T-helper 2 cell treated with Interferon-gamma antibody and Interleukin-4, amounts not matched to agents 5 μg/mL and 100 μg/mL, for 36 hours (primary cell): ENCODE measurements at regions not wholly inside any gene's neighbourhood (a gene's known extent, or its start where the extent isn't known, plus 50 kb on each side); places are given as distances from the start of the nearest gene placed in this dataset.
A peak's percentile ranks its signal among the peaks of the same experiment; 100 is the strongest.
"Not testable (repeated sequence)": the region's sequence is repeated elsewhere in the genome, so short reads cannot be mapped to it uniquely, and the experiment has no call there.

Experiments
- DNase-seq: peaks from one replicate; pipeline ENCODE4 v3.0.0; 2021; ENCODE audit warnings: low spot score
- H3K27ac Mint-ChIP-seq: one replicate; pipeline ENCODE4 v1.8.0; 2021; ENCODE audit warnings: mild to moderate bottlenecking, mixed read lengths
- H3K27me3 Mint-ChIP-seq: one replicate; pipeline ENCODE4 v1.8.0; 2021; ENCODE audit warnings: low read depth, mixed read lengths
- H3K36me3 Mint-ChIP-seq: one replicate; pipeline ENCODE4 v1.8.0; 2021; ENCODE audit warnings: low read depth, mixed read lengths
- H3K4me1 Mint-ChIP-seq: one replicate; pipeline ENCODE4 v1.8.0; 2021; ENCODE audit warnings: low read depth, mixed read lengths
- H3K4me3 Mint-ChIP-seq: one replicate; pipeline ENCODE4 v1.8.0; 2022; ENCODE audit warnings: mild to moderate bottlenecking, moderate library complexity, mixed read lengths
- H3K9me3 Mint-ChIP-seq: one replicate; pipeline ENCODE4 v1.8.0; 2021; ENCODE audit warnings: mixed read lengths

GRCh38 chr15:22180611-22181010 is 100.3 kb downstream of the OR4M2 start:
- H3K9me3 Mint-ChIP-seq, H3K27ac Mint-ChIP-seq: not testable (repeated sequence)

GRCh38 chr15:22184678-22185077 is 104.4 kb downstream of the OR4M2 start:
- H3K4me3 Mint-ChIP-seq, H3K4me1 Mint-ChIP-seq: not testable (repeated sequence)

More at GRCh38 chr15:22180611-22181010, 100.3 kb downstream of the OR4M2 start:
- H3K27me3 Mint-ChIP-seq, H3K4me3 Mint-ChIP-seq, H3K36me3 Mint-ChIP-seq, DNase-seq, H3K4me1 Mint-ChIP-seq: not testable (repeated sequence)

GRCh38 chr15:22186846-22187532 is 106.7 kb downstream of the OR4M2 start:
- H3K4me3 Mint-ChIP-seq, H3K27ac Mint-ChIP-seq, H3K9me3 Mint-ChIP-seq, H3K4me1 Mint-ChIP-seq, H3K36me3 Mint-ChIP-seq, DNase-seq, H3K27me3 Mint-ChIP-seq: not testable (repeated sequence)

More at GRCh38 chr15:22184678-22185077, 104.4 kb downstream of the OR4M2 start:
- not testable (repeated sequence) for H3K9me3 Mint-ChIP-seq, H3K36me3 Mint-ChIP-seq, DNase-seq, H3K27ac Mint-ChIP-seq, H3K27me3 Mint-ChIP-seq

- not testable (repeated sequence) for H3K4me1 Mint-ChIP-seq, H3K36me3 Mint-ChIP-seq, H3K27ac Mint-ChIP-seq, DNase-seq, H3K4me3 Mint-ChIP-seq, H3K27me3 Mint-ChIP-seq, H3K9me3 Mint-ChIP-seq
Measured at GRCh38 chr15:22191818-22192217, 111.5 kb downstream of the OR4M2 start.

- not testable (repeated sequence) for H3K27me3 Mint-ChIP-seq, H3K4me3 Mint-ChIP-seq, H3K4me1 Mint-ChIP-seq, H3K27ac Mint-ChIP-seq, DNase-seq, H3K36me3 Mint-ChIP-seq, H3K9me3 Mint-ChIP-seq
Measured at GRCh38 chr15:22194739-22195617, 114.7 kb downstream of the OR4M2 start.

GRCh38 chr15:22196423-22196822 is 116.1 kb downstream of the OR4M2 start:
- H3K36me3 Mint-ChIP-seq, H3K4me3 Mint-ChIP-seq, H3K9me3 Mint-ChIP-seq, DNase-seq, H3K27ac Mint-ChIP-seq, H3K27me3 Mint-ChIP-seq, H3K4me1 Mint-ChIP-seq: not testable (repeated sequence)

- not testable (repeated sequence) for H3K27me3 Mint-ChIP-seq, DNase-seq, H3K4me1 Mint-ChIP-seq, H3K27ac Mint-ChIP-seq, H3K4me3 Mint-ChIP-seq, H3K9me3 Mint-ChIP-seq, H3K36me3 Mint-ChIP-seq
Measured at GRCh38 chr15:22200417-22200816, 120.1 kb downstream of the OR4M2 start.

- H3K4me3 Mint-ChIP-seq, H3K4me1 Mint-ChIP-seq, H3K36me3 Mint-ChIP-seq, H3K9me3 Mint-ChIP-seq, H3K27me3 Mint-ChIP-seq, DNase-seq, H3K27ac Mint-ChIP-seq: not testable (repeated sequence)
Measured at GRCh38 chr15:22201993-22202659, 121.8 kb downstream of the OR4M2 start.

GRCh38 chr15:22203208-22203607 is 122.9 kb downstream of the OR4M2 start:
- not testable (repeated sequence) for H3K9me3 Mint-ChIP-seq

GRCh38 chr15:22209086-22209485 is 128.8 kb downstream of the OR4M2 start:
- H3K36me3 Mint-ChIP-seq, H3K27ac Mint-ChIP-seq, DNase-seq, H3K9me3 Mint-ChIP-seq, H3K4me3 Mint-ChIP-seq, H3K27me3 Mint-ChIP-seq, H3K4me1 Mint-ChIP-seq: not testable (repeated sequence)

More at GRCh38 chr15:22203208-22203607, 122.9 kb downstream of the OR4M2 start:
- not testable (repeated sequence) for H3K36me3 Mint-ChIP-seq, H3K4me3 Mint-ChIP-seq, H3K27ac Mint-ChIP-seq, H3K4me1 Mint-ChIP-seq, H3K27me3 Mint-ChIP-seq, DNase-seq

- DNase-seq, H3K36me3 Mint-ChIP-seq, H3K9me3 Mint-ChIP-seq, H3K27me3 Mint-ChIP-seq, H3K4me3 Mint-ChIP-seq: not testable (repeated sequence)
- Mint-ChIP-seq H3K4me1 (peaks cover 24% of the 10 kb centered on the region), H3K27ac (peak overlapping the region; percentile 64)
Measured at GRCh38 chr15:22222596-22222995, 142.3 kb downstream of the OR4M2 start.

- H3K36me3 Mint-ChIP-seq = no peaks in the 10 kb centered on the region
- peaks cover 24% of the 10 kb centered on the region for H3K4me1 Mint-ChIP-seq
- no peak for DNase-seq
- H3K27ac Mint-ChIP-seq = peak overlapping the region; percentile 1
- H3K9me3 Mint-ChIP-seq = no peaks in the 10 kb centered on the region
- H3K27me3 Mint-ChIP-seq = no peaks in the 10 kb centered on the region
- H3K4me3 Mint-ChIP-seq = no peak overlapping the region
Measured at GRCh38 chr15:22224241-22224671, 143.9 kb downstream of the OR4M2 start.

- H3K4me1 Mint-ChIP-seq = peaks cover 24% of the 10 kb centered on the region
- not testable (repeated sequence) for H3K4me3 Mint-ChIP-seq, H3K36me3 Mint-ChIP-seq, DNase-seq, H3K27me3 Mint-ChIP-seq, H3K9me3 Mint-ChIP-seq, H3K27ac Mint-ChIP-seq
Measured at GRCh38 chr15:22224961-22225360, 144.6 kb downstream of the OR4M2 start.
